Trophoblast cell (in vitro differentiated cells and primary cell): ENCODE measurements at regions not wholly inside any gene's neighbourhood (a gene's known extent, or its start where the extent isn't known, plus 50 kb on each side); places are given as distances from the start of the nearest gene placed in this dataset.

Source experiments
- DNase-seq, 2 donors: peaks; one replicate each; pipeline ENCODE4 v3.0.0-alpha.2; 2016
- H2AFZ ChIP-seq: 2 replicates; pipeline ENCODE4 v1.6.1; 2013; ENCODE audit warnings: low read length, moderate library complexity, mild to moderate bottlenecking; ENCODE audit not compliant: insufficient read depth, poor library complexity
- H2AK5ac ChIP-seq: 2 replicates; pipeline ENCODE4 v1.6.1; 2013; ENCODE audit warnings: mild to moderate bottlenecking, low read length
- H2BK120ac ChIP-seq: 2 replicates; pipeline ENCODE4 v1.6.1; 2013; ENCODE audit warnings: low read length, mild to moderate bottlenecking, moderate library complexity; ENCODE audit not compliant: insufficient read depth, poor library complexity
- H2BK12ac ChIP-seq: 2 replicates; pipeline ENCODE4 v1.6.1; 2013; ENCODE audit warnings: mild to moderate bottlenecking, low read length, moderate library complexity
- H2BK5ac ChIP-seq: 2 replicates; pipeline ENCODE4 v1.6.1; 2013; ENCODE audit warnings: low read length, low read depth, moderate library complexity, mild to moderate bottlenecking; ENCODE audit not compliant: poor library complexity
- H3K14ac ChIP-seq: 2 replicates; pipeline ENCODE4 v1.6.1; 2013; ENCODE audit warnings: mild to moderate bottlenecking, low read length
- H3K18ac ChIP-seq: 2 replicates; pipeline ENCODE4 v1.6.1; 2013; ENCODE audit warnings: mild to moderate bottlenecking, low read length
- H3K23ac ChIP-seq: 2 replicates; pipeline ENCODE4 v1.6.1; 2013; ENCODE audit warnings: low read length
- H3K27ac ChIP-seq: 2 replicates; pipeline ENCODE4 v1.5.1; 2013; ENCODE audit warnings: low read depth, mild to moderate bottlenecking, inconsistent platforms, low read length, moderate library complexity
- H3K27me3 ChIP-seq: 2 replicates; pipeline ENCODE4 v1.6.1; 2013; ENCODE audit warnings: inconsistent platforms, mild to moderate bottlenecking, low read length, moderate library complexity; ENCODE audit not compliant: insufficient read depth
- H3K36me3 ChIP-seq, 2 experiments: 1 replicate in 1 of 2; 2 replicates in 1 of 2; pipeline ENCODE4 v1.6.1; 2013; ENCODE audit warnings: low read length in 2 of 2, mild to moderate bottlenecking in 2 of 2, moderate library complexity in 1 of 2; ENCODE audit not compliant: insufficient read depth in 2 of 2, control insufficient read depth in 1 of 2
- H3K4ac ChIP-seq: 2 replicates; pipeline ENCODE4 v1.6.1; 2013; ENCODE audit warnings: low read depth, mild to moderate bottlenecking, low read length, moderate library complexity
- H3K4me1 ChIP-seq, 2 experiments: 1 replicate in 1 of 2; 2 replicates in 1 of 2; pipeline ENCODE4 v1.6.1; 2013; ENCODE audit warnings: low read length in 2 of 2, mild to moderate bottlenecking in 2 of 2, moderate library complexity in 1 of 2; ENCODE audit not compliant: insufficient read depth in 2 of 2, control insufficient read depth in 1 of 2
- H3K4me2 ChIP-seq: 2 replicates; pipeline ENCODE4 v1.6.1; 2013; ENCODE audit warnings: inconsistent platforms, mild to moderate bottlenecking, low read length, moderate library complexity
- H3K4me3 ChIP-seq: 2 replicates; pipeline ENCODE4 v1.5.1; 2013; ENCODE audit warnings: mild to moderate bottlenecking, low read depth, low read length, inconsistent platforms
- H3K79me1 ChIP-seq: one replicate; pipeline ENCODE4 v1.6.1; 2013; ENCODE audit warnings: low read length
- H3K79me2 ChIP-seq: 2 replicates; pipeline ENCODE4 v1.6.1; 2013; ENCODE audit warnings: low read length, mild to moderate bottlenecking; ENCODE audit not compliant: control insufficient read depth, insufficient read depth, poor library complexity
- H3K9ac ChIP-seq: 2 replicates; pipeline ENCODE4 v1.6.1; 2013; ENCODE audit warnings: mild to moderate bottlenecking, low read length
- H3K9me3 ChIP-seq: 2 replicates; pipeline ENCODE4 v1.6.1; 2013; ENCODE audit warnings: low read depth, mild to moderate bottlenecking, control low read depth, inconsistent platforms, low read length; ENCODE audit not compliant: insufficient read depth
- H4K12ac ChIP-seq: 2 replicates; pipeline ENCODE4 v1.6.1; 2013; ENCODE audit warnings: low read depth, mild to moderate bottlenecking, low read length, moderate library complexity
- H4K8ac ChIP-seq: 2 replicates; pipeline ENCODE4 v1.6.1; 2013; ENCODE audit warnings: low read depth, mild to moderate bottlenecking, low read length, moderate library complexity
- H4K91ac ChIP-seq: one replicate; pipeline ENCODE4 v1.6.1; 2013; ENCODE audit warnings: low read depth, mild to moderate bottlenecking, low read length, moderate library complexity
- WGBS: extraction: QIAGEN DNeasy Blood & Tissue Kit; methylation state at CpG from one replicate; pipeline ENCODE4 v1.1.7; 2013; ENCODE audit warnings: missing lambda C conversion rate; ENCODE audit not compliant: insufficient read length, insufficient coverage; ENCODE audit errors: extremely low coverage; 5-methylcytosine and 5-hydroxymethylcytosine counted together

DNA sequence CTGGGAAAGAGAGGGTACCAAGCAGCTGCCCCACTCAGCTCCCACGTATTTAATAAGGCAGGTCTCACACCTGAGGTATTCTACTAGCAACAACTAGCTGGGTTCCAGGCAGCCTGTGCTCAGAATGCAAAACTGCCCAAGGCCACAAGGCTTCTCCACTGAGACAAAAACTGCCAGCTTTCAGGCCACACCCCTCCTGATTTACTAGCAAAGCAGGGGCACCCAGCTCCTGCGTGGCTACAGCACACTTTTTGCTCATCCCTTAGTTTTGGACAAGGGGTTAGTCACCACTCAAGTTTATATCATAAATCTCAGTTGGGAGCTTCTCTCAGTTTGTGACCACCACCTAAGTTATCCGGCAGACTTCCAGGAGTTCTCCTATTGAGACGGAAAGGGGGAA is 494.6 kb downstream of the CDH11 start:
- no peak overlapping the region for H3K23ac ChIP-seq
- no peaks in the 10 kb centered on the region for H3K79me2 ChIP-seq
- no CpG with 5 or more reads among the region's 4 CpGs for WGBS
- H2BK12ac ChIP-seq: no peak overlapping the region
- no peak overlapping the region for H3K4me3 ChIP-seq
- H3K9ac ChIP-seq: no peak overlapping the region
- no peak overlapping the region for H3K14ac ChIP-seq
- H3K18ac ChIP-seq: no peak overlapping the region
- peaks cover 2% of the 10 kb centered on the region for H3K9me3 ChIP-seq
- H3K4ac ChIP-seq: no peak overlapping the region
- no peaks in the 10 kb centered on the region for H3K27me3 ChIP-seq
- H3K4me1 ChIP-seq: no peaks in the 10 kb centered on the region
- H3K79me1 ChIP-seq: no peaks in the 10 kb centered on the region
- H4K8ac ChIP-seq: no peak overlapping the region
- H2BK5ac ChIP-seq: no peak overlapping the region
- H3K4me2 ChIP-seq: no peak overlapping the region
- no peak overlapping the region for H2BK120ac ChIP-seq
- H3K36me3 ChIP-seq: no peaks in the 10 kb centered on the region
- DNase-seq: no peak
- H4K91ac ChIP-seq: no peak overlapping the region
- no peak overlapping the region for H2AK5ac ChIP-seq
- H3K27ac ChIP-seq: no peak overlapping the region
- no peak overlapping the region for H4K12ac ChIP-seq
- H2AFZ ChIP-seq: no peak overlapping the region

DNA sequence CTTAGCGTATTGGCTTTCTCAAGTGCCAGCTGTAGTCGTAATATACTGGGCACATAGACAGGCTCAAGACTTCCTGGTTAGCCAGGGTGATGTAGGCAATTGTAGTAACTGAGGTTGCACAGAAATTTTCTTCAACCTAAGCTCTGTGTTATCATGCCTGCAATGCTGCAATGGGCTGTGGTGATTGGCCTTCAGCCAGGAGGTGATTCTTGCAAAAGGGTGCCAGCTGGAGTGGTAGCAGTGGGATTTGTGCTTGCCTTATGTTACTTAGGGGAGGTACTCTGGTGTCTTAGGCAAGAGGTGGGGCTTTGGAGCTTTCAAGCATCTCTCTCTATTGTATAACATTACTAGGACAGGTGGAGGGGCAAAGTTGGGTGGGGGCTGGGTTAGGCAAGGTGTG is 495.1 kb downstream of the CDH11 start:
- WGBS: no CpG with 5 or more reads among the region's 2 CpGs
- Histone ChIP-seq H3K9ac (no peak overlapping the region), H3K79me1 (no peaks in the 10 kb centered on the region), H3K27ac (no peak overlapping the region), H2BK12ac (no peak overlapping the region), H3K18ac (no peak overlapping the region), H3K4ac (no peak overlapping the region), H3K4me1 (no peaks in the 10 kb centered on the region), H2AFZ (no peak overlapping the region), H3K36me3 (no peaks in the 10 kb centered on the region), H2AK5ac (no peak overlapping the region), H4K12ac (no peak overlapping the region), H3K9me3 (peaks cover 2% of the 10 kb centered on the region), H2BK120ac (no peak overlapping the region), H4K8ac (no peak overlapping the region), H3K4me3 (no peak overlapping the region), H3K4me2 (no peak overlapping the region), H3K23ac (no peak overlapping the region), H4K91ac (no peak overlapping the region), H3K79me2 (no peaks in the 10 kb centered on the region), H2BK5ac (no peak overlapping the region), H3K14ac (no peak overlapping the region), H3K27me3 (no peaks in the 10 kb centered on the region)
- no peak for DNase-seq

DNA sequence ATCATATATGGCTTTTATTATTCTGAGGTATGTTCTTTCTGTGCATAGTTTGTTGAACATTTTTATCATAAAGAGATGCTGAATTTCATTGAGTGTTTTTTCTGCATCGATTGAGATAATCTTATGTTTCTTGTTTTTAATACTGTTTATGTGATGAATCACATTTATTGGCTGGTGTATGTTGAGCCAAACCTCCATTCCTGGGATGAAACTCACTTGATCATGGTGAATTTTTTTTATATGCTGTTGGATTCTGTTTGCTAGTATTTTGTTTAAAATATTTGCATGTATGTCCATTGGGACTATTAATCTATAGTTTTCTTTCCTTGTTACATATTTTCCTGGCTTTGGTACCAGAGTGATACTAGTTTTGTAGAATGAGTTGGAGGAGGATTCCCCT is 500.2 kb downstream of the CDH11 start:
- no peak overlapping the region for H3K4me2 ChIP-seq
- no peaks in the 10 kb centered on the region for H3K4me1 ChIP-seq
- H2BK120ac ChIP-seq: no peak overlapping the region
- no peaks in the 10 kb centered on the region for H3K79me2 ChIP-seq
- no peak overlapping the region for H2BK5ac ChIP-seq
- no peak overlapping the region for H3K23ac ChIP-seq
- H3K27ac ChIP-seq: no peak overlapping the region
- H3K9ac ChIP-seq: no peak overlapping the region
- no peak overlapping the region for H3K18ac ChIP-seq
- no peaks in the 10 kb centered on the region for H3K9me3 ChIP-seq
- no peaks in the 10 kb centered on the region for H3K36me3 ChIP-seq
- H4K8ac ChIP-seq: no peak overlapping the region
- H3K79me1 ChIP-seq: no peaks in the 10 kb centered on the region
- no peak overlapping the region for H4K91ac ChIP-seq
- DNase-seq: no peak
- no peak overlapping the region for H3K14ac ChIP-seq
- no peak overlapping the region for H2AFZ ChIP-seq
- H4K12ac ChIP-seq: no peak overlapping the region
- no peak overlapping the region for H2AK5ac ChIP-seq
- H3K27me3 ChIP-seq: no peaks in the 10 kb centered on the region
- no peak overlapping the region for H2BK12ac ChIP-seq
- H3K4me3 ChIP-seq: no peak overlapping the region
- no CpG with 5 or more reads among the region's 1 CpG for WGBS
- H3K4ac ChIP-seq: no peak overlapping the region

DNA sequence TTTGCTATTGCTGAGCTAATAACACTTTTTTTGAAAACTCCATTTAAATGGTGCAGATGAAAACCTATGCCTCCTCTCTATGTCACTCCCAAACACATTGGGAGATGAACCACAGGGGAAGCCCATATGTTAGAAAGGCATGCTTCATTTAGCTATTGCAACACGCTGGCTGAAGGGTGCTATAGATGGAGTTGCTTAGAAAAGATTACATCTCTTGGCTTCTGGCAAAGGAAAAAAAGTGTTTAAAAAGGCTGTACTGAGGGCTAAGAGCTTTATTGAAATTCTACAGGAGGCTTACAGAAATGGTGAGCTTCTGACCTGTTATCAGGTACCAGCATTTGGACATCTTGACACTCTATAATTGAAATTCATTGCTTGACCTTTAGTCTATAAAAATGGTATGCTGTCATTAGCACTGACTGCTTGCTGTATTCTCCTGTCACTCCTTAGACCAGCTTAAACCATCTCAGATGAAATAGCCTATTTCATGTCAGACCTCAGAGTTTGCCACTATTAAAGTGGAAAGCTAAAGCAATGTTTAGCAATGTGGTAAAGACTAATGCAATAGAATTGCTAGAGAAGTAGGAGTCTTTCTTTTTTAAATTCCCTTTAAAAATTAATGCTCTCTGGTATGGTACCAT is 503.9 kb downstream of the CDH11 start:
- no peaks in the 10 kb centered on the region for H3K79me1 ChIP-seq
- no peak overlapping the region for H3K4me3 ChIP-seq
- WGBS: no CpG with 5 or more reads among the region's 1 CpG
- no peaks in the 10 kb centered on the region for H3K79me2 ChIP-seq
- DNase-seq: peak in 1 of 2 donors; percentile 1
- no peak overlapping the region for H3K14ac ChIP-seq
- no peak overlapping the region for H2AFZ ChIP-seq
- H2BK5ac ChIP-seq: no peak overlapping the region
- no peak overlapping the region for H4K12ac ChIP-seq
- no peak overlapping the region for H4K8ac ChIP-seq
- H3K18ac ChIP-seq: no peak overlapping the region
- H3K23ac ChIP-seq: no peak overlapping the region
- no peak overlapping the region for H4K91ac ChIP-seq
- no peak overlapping the region for H2BK12ac ChIP-seq
- H2AK5ac ChIP-seq: no peak overlapping the region
- H3K9me3 ChIP-seq: no peaks in the 10 kb centered on the region
- no peak overlapping the region for H2BK120ac ChIP-seq
- peaks cover 0 to 4% of the 10 kb centered on the region in 2 experiments for H3K4me1 ChIP-seq
- no peaks in the 10 kb centered on the region for H3K27me3 ChIP-seq
- H3K4me2 ChIP-seq: no peak overlapping the region
- no peak overlapping the region for H3K27ac ChIP-seq
- H3K4ac ChIP-seq: no peak overlapping the region
- no peak overlapping the region for H3K9ac ChIP-seq
- no peaks in the 10 kb centered on the region for H3K36me3 ChIP-seq
